A673 (cell line): ENCODE measurements at regions not wholly inside any gene's neighbourhood (a gene's known extent, or its start where the extent isn't known, plus 50 kb on each side); places are given as distances from the start of the nearest gene placed in this dataset.
"Not testable (repeated sequence)": the region's sequence is repeated elsewhere in the genome, so short reads cannot be mapped to it uniquely, and the experiment has no call there.

Source experiments
- EZH2 ChIP-seq: fragments of 200-600 bp; sonication (generic); IDR thresholded peaks from 2 replicates; pipeline ENCODE4 v1.6.1; 2017; ENCODE audit warnings: borderline replicate concordance, low read depth, mild to moderate bottlenecking, mixed read lengths, antibody characterized with exemption, low read length; ENCODE audit not compliant: poor library complexity, severe bottlenecking
- TF ChIP-seq, protein P1 (sequence below): fragments of 300-800, 200-600 bp; sonication (generic); conservative IDR thresholded peaks from 2 replicates; pipeline ENCODE4 v1.5.1; 2017; ENCODE audit warnings: low read depth, mild to moderate bottlenecking, antibody characterized with exemption, low read length, moderate library complexity, mixed read lengths

DNA sequence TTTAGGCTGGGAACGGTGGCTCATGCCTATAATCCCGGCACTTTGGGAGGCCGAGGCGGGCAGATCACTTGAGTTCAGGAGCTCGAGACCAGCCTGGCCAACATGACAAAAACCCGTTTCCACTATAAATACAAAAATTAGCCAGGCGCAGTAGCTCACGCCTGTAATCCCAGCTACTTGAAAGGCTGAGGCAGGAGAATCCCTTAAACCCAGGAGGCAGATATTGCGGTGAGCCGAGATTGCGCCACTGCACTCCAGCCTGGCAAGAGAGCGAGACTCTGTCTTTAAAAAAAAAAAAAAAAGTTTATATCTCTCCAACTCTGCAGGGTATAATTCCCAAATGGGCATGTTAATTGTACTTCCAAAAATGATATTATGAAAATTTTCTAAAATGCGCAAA lies 91.6 kb downstream of the CD200R1L start:
- TF ChIP-seq, protein P1, sequence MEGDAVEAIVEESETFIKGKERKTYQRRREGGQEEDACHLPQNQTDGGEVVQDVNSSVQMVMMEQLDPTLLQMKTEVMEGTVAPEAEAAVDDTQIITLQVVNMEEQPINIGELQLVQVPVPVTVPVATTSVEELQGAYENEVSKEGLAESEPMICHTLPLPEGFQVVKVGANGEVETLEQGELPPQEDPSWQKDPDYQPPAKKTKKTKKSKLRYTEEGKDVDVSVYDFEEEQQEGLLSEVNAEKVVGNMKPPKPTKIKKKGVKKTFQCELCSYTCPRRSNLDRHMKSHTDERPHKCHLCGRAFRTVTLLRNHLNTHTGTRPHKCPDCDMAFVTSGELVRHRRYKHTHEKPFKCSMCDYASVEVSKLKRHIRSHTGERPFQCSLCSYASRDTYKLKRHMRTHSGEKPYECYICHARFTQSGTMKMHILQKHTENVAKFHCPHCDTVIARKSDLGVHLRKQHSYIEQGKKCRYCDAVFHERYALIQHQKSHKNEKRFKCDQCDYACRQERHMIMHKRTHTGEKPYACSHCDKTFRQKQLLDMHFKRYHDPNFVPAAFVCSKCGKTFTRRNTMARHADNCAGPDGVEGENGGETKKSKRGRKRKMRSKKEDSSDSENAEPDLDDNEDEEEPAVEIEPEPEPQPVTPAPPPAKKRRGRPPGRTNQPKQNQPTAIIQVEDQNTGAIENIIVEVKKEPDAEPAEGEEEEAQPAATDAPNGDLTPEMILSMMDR, result not testable (repeated sequence)
- not testable (repeated sequence) for TF ChIP-seq EZH2
